NOMO-1 treated with DMSO at 0.1 percent for 48 hours (cell line): ENCODE measurements at regions not wholly inside any gene's neighbourhood (a gene's known extent, or its start where the extent isn't known, plus 50 kb on each side); places are given as distances from the start of the nearest gene placed in this dataset.

Experiments used
- DNase-seq: peaks from one replicate; lab custom pipeline; 2025; ENCODE audit not compliant: unreplicated experiment; lab: John Stamatoyannopoulos, UW

DNA sequence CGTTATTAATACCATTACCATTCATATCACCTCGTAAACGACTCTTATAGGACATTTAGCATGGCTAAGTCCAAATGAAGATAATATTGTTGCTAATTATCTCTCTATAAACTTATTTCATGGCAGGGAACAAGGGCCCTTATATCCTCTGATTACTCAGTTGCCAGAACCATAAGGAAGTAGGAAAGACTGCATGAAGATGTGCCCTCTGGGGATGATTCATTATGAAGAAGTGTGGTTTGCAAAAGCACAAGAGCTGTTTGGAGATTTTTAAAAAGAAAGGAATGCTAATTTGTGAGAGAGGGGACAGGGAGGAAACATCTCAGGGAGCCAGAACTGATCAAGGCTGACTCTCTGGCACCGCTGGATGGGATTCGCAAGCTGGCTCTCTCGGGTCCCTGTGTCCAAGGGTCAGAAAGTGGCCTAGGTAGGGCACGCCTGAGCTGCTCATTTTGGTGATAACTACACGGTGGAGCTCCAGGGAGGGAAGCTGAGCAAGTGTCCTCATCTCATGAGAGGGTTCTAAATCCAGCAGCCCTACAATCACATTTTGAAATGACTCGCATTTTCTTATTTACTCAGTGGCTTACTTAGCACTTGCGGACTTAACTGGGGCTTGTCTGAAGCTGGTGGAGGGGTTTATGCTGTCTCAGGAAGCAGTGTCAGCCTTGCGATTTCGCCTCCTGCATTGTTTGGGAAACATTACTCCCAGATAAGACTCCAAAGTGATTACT is 136.8 kb downstream of the C5orf15 start:
- DNase-seq = no peak

DNA sequence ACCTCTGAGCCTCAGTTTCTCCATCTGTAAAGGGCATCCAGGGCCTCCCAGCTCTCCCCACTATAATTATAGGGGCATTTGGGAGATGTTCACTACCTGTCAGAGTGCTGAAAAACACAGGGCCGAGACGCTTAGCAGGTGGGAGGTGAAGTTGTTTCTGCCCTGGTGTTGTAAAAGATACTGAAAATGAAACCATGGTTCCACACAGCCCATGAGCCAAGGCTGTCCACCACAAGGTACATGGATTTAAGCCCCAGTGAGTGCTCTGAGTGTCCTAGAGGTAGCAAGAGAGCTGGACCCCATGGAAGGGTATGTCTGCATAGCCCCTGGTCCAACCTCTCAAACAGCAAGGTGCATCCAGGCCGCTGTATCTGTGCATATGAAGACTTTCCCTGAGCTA is 137.5 kb downstream of the C5orf15 start:
- no peak for DNase-seq

DNA sequence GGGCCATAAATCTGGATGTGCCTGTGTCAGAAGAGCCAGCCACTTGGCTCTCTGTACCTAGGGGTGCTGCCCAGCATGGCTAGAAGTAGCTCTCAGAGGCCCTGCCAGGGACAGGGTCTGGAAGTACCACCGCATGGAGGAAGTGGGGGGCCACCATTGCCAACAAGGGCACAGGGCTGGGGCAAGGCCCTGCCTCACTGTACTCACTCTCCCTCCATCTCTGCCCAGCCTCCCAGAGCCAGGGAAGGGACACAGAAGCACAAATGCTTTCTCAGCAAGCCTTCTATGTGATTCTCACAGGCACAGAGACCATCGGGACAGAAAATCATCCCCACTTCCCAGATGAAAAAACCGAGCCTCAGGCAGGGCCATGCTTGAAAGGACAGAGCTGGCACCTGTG is 138.1 kb downstream of the C5orf15 start:
- DNase-seq = no peak

DNA sequence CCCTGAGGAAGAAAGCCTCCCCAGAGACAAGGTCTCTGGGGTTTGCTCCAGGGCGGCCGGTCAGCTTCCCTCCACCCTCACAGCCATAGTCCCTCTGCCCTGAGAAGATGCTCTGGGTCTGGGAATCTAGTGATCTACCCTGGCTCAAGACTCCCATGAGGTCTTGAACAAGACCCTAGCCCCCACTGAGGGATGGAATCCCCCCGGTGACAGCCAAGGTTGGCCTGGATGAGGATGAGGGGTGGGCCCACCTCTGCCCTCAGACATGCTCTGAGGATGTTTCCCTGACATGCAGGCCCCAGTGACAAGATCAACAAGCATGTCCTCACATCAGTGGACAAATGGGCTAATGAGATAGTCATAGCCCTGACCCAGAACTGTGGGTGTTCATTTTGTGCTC is 138.6 kb downstream of the C5orf15 start:
- no peak for DNase-seq

- DNase-seq = no peak
Measured at GRCh38 chr5:133828722-133829121, 139.7 kb downstream of the C5orf15 start.

DNA sequence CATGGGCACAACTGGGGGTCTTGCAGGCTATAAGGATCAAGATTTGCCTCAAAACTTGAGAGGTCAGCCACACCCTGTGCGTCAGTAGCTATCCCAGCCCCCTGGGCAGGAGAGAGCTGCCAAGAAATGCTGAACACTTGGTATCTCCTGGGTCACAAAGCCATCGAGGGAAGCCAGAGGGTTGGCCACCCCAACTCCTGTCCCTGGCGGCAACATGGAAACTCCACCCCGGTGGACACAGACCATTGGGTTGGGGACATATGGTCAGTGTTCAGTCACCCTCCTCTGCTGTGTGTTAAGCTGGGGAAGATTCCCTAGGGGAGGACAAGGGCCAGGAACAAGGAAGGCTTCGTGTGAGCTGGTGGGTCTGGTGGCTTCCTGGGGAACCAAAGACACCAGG is 140.6 kb downstream of the C5orf15 start:
- no peak for DNase-seq

- no peak for DNase-seq
Measured at GRCh38 chr5:133827011-133827410, 141.4 kb downstream of the C5orf15 start.

GRCh38 chr5:133825631-133826289 is 142.7 kb downstream of the C5orf15 start:
- no peak for DNase-seq

DNA sequence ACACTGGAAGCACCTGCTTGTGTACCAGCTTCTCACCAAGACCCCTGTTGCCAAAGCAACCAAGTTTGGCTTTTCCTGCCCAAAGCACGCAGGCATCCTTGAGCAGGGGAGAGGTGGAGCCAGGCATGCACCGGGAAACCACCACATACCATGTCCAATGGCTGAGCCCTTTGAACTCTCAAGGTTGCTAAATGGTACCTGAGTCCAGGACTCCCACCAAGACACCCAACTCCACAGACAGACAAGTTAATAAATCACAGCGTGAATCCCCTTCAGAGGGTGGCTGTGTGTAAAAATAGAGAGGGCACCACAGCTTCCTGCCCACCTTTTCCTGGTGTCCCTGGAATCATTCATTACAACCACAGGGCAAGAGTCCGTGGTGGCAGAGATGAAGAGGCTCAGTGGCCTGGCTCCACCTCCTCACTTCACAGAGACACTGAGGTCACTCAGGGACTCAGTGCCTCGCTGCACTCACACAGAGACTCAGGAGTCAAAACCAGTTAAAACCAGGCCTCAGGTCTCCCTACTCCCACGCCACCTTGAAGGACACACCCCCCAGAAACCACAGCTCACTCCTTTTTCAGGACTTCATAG is 143.7 kb downstream of the C5orf15 start:
- no peak for DNase-seq

DNA sequence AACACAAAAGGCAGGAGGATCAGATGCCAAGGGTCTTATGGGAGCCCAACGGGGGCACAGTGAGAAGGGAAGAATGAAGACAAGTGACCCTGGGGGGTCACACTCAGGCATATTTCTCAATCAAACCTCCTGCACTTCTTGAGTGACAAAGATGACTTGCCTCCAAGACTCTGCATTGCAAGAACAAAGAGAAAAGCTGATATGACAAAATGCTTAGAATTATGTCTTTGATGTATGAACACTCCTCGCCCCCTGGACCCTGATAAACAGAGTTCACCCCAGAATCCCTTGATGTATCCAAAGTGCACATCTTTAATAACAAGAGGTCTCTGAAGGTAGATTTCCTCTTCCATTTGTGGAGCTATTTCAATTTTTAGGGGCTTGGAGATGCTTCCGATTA is 146.5 kb downstream of the C5orf15 start:
- DNase-seq = no peak

DNA sequence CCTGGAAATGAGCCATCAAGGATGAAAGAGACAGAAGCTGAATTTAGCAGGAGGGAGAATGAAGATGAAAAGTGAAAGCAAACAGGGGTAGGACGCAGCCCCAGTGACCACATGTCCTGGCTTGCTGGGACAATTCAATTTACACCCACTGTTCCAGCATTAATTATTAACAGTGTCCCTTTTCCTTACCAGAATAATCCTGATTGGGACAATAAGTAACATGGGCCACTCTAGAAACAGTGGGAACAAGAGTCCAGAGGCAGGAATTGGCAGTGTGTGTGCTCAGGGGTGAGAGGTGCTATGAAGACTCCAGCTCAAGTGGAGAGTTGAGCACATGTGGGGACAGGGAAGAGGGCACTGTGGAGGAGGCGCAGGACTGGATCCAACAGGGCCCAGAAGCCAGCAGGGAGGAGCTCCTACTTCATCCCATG is 147.1 kb downstream of the C5orf15 start:
- no peak for DNase-seq

DNA sequence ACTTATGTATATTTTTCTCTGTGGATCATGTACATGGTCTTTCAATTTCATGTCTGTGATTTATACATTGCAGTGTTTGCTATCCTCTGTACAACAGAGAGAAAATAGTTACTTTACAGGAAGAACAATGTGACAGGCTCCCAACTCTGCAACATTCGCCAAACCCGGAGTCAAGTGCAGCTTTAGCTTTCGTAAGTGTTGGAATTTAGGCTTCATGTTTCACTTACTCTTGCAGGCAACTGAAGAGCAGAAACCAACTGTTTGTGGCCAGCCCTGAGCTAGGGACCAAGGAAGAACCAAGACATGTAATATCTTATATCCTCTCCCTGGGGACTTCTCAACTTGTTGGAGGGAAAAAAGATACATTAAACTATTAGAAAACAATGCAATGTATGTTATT is 147.9 kb downstream of the C5orf15 start:
- no peak for DNase-seq

GRCh38 chr5:133819977-133820471 is 148.4 kb downstream of the C5orf15 start:
- no peak for DNase-seq

- no peak for DNase-seq
Measured at GRCh38 chr5:133818869-133819600, 149.4 kb downstream of the C5orf15 start.

DNA sequence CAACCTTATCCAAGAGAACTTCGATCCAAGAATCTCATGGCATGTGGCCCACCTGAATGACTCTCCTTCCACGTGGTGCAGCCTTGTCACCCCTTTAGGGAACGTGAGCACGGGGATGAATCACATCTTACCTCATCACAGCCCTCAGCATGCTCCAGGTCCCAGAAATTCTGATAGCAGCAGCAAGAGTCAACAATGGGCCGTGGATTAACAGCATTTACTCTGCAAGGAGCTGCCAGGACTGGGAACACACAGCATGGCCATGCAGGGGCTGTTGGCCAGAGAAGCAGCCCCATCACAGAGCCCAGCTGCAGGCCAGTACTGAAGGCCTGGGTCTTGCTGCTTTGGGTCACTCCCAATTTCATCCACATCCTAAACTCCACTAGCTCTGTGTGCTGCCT is 150.4 kb downstream of the C5orf15 start:
- no peak for DNase-seq

DNA sequence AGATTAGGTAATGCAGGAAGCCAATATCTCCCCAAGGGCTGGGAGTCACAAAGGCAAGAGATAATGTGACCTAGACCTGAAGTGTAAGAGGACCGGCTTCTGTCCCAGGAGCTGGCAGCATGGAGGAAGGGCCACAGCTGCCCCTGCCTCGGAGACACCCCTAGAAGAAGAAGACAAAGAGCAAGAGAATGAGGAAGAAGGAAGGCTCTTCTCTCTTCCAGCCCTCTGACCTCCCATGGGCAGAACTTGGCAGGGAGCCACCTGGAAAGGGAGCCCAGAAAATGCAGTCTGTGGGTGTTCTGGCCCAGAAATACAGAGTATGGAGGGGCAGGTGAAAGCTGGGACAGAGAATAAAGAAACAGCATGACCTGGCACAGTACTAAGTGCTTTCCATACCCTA is 151.0 kb downstream of the C5orf15 start:
- DNase-seq = no peak

- DNase-seq = no peak
Measured at GRCh38 chr5:133816791-133817190, 151.6 kb downstream of the C5orf15 start.

- DNase-seq = no peak
Measured at GRCh38 chr5:133814152-133814551, 154.3 kb downstream of the C5orf15 start.

DNA sequence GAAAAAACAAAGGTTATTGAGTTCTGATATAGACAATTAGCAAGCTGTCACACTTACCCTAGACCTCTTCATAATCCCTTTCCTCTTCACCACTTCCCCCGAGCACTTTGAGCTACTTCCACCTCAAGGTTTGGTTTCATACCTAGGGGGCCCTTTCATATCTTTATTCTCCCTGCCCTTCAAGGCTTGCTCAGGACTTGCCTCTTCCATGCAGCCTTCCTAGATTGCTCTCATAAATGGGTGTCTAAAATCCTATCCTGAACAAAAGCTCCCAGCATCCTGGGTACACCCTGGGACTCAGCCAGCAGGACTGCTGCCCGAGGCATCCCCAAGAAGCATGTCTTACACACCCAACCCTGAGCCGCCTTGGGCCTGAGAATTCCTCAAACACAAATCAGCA is 157.3 kb downstream of the C5orf15 start:
- DNase-seq = no peak

DNA sequence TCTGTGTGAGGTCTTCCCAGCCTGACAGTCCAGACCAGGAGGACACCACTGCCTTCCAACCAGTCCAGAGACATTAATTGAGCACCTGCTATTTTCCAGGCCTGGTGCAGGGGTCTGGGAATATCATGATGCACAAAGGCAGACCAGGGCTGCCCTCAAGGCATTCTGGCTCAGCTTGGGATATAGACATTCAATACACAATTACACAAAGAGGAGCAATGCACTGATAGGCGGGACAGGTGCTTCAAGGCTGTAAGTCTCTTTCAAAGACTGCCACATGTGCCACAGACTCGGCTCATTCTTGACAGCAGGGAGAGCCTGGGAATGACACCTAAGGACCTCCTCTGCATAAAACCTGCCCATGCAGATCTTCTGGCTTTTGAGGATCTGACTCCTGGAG is 158.6 kb downstream of the C5orf15 start:
- DNase-seq = no peak

GRCh38 chr5:133807348-133807747 is 161.1 kb downstream of the C5orf15 start:
- no peak for DNase-seq

DNA sequence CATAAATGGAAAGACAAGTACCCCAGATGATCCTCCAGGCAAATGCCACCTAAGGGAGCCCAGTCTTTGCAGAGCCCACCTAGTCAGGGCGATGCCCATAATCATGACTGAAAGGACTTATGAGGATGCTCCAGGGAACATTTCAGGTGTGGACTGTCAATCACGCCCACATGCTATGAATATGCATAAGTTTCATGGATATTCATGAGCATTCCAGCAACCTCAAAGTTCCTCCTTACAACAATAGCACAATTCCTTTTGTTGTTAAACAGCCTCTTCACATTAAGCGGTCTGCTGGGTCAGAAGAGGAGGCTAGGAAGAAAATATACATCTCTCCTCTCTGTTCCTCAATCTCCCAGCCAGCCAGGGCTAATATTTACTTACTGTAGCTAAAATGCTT is 161.6 kb downstream of the C5orf15 start:
- DNase-seq = no peak
